Renal pelvis (tissue), 1 donor: ENCODE measurements at regions not wholly inside any gene's neighbourhood (a gene's known extent, or its start where the extent isn't known, plus 50 kb on each side); places are given as distances from the start of the nearest gene placed in this dataset.

ENCODE experiments used
- DNase-seq: peaks from one replicate; pipeline ENCODE4 v3.0.0-alpha.2; 2013

DNA sequence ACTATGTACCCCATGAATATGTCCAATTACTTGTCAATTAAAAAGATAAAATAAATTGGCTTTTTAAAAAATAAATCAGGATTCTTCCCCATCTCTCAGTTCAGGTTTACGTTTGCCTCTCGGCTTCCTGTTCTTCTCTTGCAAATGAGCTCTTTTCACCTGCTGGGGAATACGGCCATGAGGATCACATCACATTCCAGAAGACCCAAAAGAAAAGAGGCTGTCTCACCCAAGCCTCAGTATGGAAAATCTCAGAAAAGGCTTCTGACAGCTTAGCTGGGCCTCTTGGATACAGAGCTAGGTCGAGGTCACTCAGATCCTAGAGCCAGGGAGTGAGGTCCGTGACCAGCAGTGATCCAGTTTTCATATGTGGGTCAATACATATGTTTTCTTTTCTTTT, 171.2 kb upstream of the SDK2 start:
- no peak for DNase-seq

DNA sequence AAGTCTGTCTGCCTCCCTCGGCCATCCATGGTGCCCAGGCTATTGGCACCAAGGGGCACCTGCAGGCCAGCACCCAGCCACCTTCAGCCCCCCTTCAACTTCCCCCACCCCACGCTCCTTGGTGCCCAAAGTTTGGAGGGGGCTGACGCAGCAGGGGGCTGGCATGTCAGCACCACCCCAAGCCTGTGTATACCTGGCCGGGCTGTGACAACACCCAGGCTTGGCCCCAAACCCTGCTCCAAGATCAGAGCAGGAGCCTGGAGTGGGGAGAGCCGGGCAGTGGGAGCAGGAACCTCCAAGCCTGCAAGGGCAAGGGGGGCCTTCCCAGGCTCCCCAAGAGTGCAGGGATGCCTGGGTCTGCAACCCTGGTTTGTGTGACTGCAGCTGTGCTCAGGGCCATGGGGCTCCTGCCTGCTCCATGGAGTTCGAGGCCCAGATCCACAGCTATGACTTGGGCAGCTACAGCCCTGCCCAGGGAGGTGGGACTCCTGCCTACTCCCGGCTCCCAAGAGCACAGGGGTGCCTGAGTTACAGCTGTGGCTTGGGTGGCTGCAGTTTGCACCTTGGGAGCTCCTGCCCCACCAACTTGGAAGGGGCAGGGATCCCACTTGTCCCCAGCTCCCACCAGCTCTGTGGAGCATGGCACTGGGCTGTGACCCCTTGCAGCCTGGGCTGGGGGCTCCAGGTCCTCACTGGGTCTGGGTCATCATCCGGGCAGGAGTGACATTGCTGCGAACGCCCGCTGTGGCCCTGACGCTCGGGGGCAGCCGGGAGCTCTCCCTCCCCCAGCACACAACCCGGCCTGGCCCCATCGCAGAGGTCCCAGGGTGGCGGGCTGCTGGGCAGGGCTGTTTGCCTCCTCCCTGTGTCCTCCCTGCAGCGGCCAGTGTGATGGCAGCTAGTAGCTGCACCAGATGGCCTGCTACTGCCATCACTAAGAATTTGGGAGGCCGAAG, 175.5 kb upstream of the SDK2 start:
- no peak for DNase-seq

DNA sequence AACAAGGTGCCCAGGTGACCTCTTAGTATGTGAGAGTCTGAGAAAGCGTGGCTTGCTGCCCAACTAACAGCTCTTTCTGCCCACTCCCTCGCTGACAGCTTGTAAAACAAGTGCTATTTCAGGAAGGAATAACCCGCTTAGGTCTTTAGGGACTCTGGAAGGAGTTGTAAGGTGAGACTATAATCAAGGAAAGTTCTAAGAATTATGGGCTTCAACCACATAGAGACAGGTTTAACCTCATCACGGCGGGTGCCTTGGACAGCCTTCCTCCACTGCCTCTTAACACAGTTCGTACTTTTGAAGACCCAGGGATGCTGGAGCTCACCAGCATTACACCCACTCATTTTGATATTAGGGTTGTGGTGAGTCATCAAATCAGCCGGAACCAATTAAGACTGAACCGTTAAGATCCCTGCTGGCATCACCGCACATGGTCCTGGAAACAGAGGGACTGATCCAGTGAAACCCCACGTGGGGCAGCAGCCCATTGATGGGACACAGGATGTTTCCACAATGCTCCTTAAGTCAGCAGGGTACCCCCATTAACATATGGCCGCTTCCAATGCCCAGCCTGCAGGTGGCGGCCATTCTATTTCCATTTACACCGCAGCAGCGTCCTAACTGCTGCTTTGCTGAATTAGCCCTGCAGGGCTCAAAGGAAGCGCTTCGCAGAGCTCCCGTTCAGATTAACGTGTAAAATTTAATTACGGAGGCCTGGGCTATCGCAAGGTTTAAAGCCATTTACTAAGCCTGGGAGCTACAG, 176.6 kb upstream of the SDK2 start:
- DNase-seq, result no peak

GRCh38 chr17:73821665-73822064, 177.4 kb upstream of the SDK2 start:
- DNase-seq, result no peak

GRCh38 chr17:73822371-73822770, 178.1 kb upstream of the SDK2 start:
- no peak for DNase-seq

GRCh38 chr17:73823684-73824083, 179.4 kb upstream of the SDK2 start:
- no peak for DNase-seq

DNA sequence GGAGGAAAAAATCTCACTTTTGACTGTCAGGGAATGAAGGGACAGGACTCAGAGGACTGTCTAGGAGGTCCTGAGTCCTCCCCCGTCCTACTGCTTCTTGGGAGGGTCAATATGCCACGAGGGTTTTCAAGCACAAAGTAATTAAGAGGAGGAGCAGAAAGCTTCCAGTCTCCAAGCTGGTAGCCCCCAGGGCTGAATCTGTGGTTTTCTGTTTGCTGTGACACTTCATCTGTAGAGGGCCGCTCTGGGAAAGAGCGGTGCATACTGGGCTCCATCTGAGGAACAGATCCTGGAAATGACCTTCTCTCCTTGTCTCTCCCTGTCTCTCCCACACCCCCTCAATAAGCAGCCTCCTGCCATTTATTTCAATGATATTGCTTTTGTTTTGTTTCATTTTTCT, 180.1 kb upstream of the SDK2 start:
- DNase-seq, result no peak

DNA sequence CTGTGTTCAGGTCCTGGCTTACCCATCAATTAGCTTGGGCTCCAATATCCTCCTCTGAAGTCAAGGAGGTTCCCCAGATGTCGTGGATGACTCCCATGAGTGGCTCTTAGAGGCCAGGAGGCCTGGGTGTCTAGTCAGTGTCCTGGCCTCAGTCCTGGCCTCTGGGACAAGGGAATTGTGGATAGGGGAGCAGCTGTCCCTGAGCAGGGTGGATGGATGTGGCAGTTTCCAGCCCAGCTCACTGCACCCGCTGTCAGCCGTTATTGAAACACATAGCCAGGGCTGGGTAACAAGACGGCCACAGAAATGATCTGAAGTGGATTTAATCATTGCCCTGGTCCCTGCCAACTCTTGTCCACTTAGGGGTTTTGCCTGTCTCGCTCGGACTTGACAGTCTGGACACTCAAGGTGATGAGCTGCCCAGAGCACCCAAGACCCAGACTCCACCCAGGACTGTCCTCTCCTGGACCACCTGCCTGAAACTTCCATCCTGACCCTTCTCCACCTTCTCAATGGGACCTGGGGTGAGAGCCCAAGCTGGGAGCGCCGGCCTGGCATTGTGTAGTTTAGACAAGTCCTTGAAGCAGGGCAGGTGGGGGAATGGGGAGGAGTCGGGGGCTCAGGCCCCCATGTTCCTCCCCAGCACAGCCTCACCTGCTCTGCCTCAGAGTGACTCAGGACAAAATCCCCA, 182.1 kb upstream of the SDK2 start:
- DNase-seq, result no peak

DNA sequence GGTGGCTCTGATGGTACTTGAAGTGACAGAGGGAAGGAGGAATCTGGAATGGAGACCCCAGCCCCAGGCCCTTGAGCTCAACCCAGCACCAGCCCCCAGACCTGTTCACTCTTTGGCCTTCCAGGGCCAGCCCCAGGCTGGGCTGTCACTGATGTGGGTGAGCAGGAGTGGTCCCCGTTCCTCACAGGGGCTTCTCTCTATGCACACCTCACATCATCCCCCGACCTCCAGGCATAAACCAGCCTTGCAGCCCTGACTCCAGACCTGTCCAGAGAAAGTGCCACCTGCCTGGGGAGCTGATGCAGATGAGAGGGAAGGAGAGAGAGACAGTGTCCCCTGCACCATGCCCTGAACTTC, 182.6 kb upstream of the SDK2 start:
- DNase-seq, result no peak

- no peak for DNase-seq
Observed at GRCh38 chr17:73827627-73828291, 183.5 kb upstream of the SDK2 start.

GRCh38 chr17:73829676-73830280, 185.5 kb upstream of the SDK2 start:
- no peak for DNase-seq

DNA sequence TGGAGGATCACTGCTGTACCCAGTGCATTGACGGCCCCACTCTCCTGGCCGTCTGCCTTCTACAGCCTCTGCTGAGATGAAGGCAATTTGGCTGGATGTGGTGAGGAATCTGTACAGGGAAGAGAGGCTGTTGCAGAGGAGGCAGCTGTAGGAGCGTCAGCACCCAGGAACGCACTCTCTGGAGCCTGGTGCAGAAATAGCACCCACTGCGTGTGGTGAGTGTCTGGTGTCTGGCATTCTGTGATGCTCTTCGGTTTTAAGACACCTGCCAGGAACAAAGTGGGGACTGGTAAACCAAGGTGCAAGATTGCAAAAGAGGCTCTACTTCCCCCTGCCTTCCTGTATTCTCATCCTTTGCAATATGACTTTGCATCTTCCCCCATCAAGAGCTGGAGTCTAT, 187.5 kb upstream of the SDK2 start:
- DNase-seq, result no peak

DNA sequence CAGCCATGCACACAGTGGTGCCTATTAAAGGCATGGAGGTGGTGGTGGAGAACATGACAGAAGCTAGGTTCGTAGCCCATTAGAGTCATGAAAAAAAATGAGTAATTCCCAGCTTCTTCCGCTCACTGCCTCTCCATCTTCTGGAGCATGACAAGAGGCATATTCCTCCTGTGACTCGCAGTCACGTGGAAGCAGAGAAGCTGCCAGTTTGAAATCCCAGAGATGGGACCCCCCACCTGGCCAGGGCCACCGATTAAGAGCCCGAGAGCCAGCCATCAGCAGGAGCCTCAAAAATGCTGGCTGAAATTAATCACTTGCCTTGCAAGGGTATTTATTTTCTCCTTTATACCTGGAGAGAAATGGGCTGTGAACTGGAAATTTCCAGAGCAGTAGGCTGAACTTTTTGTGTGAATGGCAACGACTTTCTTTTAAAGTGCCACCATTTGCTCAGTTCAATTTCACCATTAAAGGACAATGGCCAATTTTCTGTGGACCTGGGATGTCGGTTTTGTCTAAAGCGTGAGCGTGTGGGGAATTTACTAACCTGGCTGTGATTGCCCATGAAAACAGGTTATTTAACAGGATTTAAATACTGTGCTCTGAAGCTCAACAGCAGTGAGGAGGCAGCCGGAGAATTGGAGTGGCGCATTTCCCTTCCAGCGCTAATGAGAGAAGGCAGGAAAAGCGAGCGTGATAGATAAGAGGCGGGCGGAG, 189.7 kb upstream of the SDK2 start:
- DNase-seq, result peak; percentile 10

DNA sequence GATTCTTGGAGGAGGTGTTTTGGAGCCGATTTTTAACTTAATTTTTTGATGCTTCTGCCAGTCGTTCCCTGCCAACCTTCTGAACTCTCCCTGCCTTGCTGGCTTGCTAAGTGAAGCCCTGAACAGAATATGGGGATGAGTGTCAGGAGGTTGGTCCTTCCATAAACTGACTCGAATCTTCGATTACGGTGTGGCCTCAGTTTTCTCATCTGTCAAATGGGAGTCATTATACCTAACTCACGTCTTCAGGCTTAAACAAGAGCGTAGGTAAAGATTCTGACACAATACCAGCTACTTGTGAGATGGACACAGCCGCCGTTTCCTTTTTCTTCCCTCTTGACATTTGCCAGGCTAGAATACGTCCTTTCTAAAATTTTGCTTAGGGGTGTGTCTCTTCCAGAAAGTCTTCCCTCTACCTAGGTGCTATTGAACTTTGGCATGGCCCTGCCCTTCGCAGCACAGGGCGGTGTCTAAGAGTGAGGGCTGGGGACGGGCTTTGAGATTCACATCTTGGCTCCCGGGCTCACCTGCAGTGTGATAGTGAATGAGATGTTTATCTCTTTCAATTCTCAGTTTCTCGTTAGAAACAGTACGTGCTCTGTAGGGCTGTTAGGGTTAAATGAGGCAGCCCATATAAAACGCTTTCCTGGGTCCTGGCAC, 190.6 kb upstream of the SDK2 start:
- DNase-seq, result no peak

GRCh38 chr17:73835605-73836004, 191.4 kb upstream of the SDK2 start:
- DNase-seq, result peak; percentile 15

DNA sequence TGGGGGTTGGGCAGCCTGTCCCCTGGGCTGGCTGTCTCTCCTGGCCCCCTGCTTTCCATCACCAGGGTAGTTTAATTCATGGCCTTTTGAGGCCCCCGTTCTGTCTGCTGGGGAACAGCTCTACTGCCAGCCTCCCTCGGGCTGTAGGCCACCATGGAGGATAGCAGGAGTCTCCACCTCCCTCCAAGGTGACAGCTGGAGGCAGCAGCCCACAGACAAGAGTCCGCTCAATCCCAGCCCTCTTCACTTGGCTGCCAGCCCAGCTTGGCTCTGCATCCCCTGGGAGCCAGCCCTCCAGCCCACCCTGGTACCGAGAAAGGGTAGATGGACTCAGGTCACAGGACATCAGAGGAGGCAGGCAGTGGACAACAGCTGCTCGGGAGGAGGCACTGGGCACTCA, 194.6 kb upstream of the SDK2 start:
- DNase-seq, result no peak

DNA sequence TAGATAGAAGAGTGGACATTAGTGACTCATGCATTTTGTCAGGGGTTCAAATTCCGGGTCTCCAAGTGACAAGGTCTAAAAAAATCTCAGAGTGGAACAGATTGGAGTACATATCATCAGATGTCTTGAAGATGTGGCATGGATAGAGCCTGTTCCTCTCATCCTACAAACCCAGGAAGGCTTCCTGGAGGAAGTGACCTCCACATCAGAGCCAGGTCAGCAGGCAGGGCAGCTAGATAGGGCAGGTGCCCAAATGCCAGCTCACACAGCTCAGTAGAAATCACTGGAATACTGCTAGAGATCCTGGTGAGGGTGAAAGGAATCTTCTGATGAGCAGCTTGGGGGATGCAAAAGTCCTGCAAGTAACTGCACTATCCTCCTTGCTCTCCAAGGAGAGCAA, 196.6 kb upstream of the SDK2 start:
- no peak for DNase-seq

DNA sequence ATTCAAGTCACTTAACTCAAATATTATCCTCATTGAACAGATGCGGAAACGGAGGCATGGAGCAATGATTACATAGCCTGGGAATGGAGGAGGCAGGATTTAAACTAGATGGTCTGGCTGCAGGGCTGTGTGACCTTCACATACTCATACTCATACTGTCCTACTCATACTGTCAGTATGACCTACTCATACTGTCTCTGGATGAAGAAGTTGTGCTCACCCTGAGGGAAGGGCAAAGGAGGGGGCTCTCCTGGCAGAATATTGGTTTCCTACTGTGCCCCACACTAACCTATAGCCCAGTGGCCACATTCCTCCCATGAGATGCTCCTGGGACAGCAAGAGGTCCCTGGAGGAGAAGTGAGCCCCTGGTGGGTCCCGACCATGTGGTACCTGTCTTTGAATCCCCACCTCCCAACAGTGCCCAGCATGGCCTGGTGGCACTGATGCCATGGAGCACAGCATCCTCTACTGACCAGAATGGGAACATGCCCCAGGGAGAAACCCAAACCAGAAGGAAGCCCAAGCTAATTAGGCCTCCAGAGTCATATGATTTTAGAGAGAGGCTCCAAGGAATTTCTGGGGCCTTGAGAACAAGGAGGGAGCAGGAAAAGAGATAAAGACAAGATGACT, 197.3 kb upstream of the SDK2 start:
- no peak for DNase-seq

- DNase-seq, result no peak
Observed at GRCh38 chr17:73847952-73848351, 203.7 kb upstream of the SDK2 start.

- no peak for DNase-seq
Observed at GRCh38 chr17:73850426-73850825, 206.2 kb upstream of the SDK2 start.
